HG03135 (cell line): ENCODE measurements at regions not wholly inside any gene's neighbourhood (a gene's known extent, or its start where the extent isn't known, plus 50 kb on each side); places are given as distances from the start of the nearest gene placed in this dataset.

Experiments used
- ATAC-seq: cut with Tn5 transposase; IDR thresholded peaks from one replicate; pipeline ENCODE4 v1.9.1; 2021; ENCODE audit warnings: mild to moderate bottlenecking, moderate library complexity; ENCODE audit not compliant: unreplicated experiment

GRCh38 chr7:69457595-69458504 lies 140.4 kb upstream of the AUTS2 start:
- no peak for ATAC-seq

GRCh38 chr7:69464035-69464434 lies 134.2 kb upstream of the AUTS2 start:
- no peak for ATAC-seq

- ATAC-seq = no peak
Measured at GRCh38 chr7:69465262-69465661, 133.0 kb upstream of the AUTS2 start.

- ATAC-seq = no peak
Measured at GRCh38 chr7:69467826-69468225, 130.4 kb upstream of the AUTS2 start.

GRCh38 chr7:69476416-69476815 lies 121.9 kb upstream of the AUTS2 start:
- no peak for ATAC-seq

GRCh38 chr7:69482676-69483075 lies 115.6 kb upstream of the AUTS2 start:
- no peak for ATAC-seq

- ATAC-seq = no peak
Measured at GRCh38 chr7:69489533-69489932, 108.7 kb upstream of the AUTS2 start.

- ATAC-seq = no peak
Measured at GRCh38 chr7:69498671-69499070, 99.6 kb upstream of the AUTS2 start.

- ATAC-seq = no peak
Measured at GRCh38 chr7:69502358-69502757, 95.9 kb upstream of the AUTS2 start.

- ATAC-seq = no peak
Measured at GRCh38 chr7:69504733-69505420, 93.4 kb upstream of the AUTS2 start.

- ATAC-seq = no peak
Measured at GRCh38 chr7:69508736-69509135, 89.5 kb upstream of the AUTS2 start.

GRCh38 chr7:69510114-69510513 lies 88.2 kb upstream of the AUTS2 start:
- no peak for ATAC-seq

- ATAC-seq = no peak
Measured at GRCh38 chr7:69515495-69516212, 82.6 kb upstream of the AUTS2 start.

GRCh38 chr7:69516238-69516820 lies 81.9 kb upstream of the AUTS2 start:
- ATAC-seq = no peak

- no peak for ATAC-seq
Measured at GRCh38 chr7:69517985-69518704, 80.1 kb upstream of the AUTS2 start.

GRCh38 chr7:69518705-69519077 lies 79.6 kb upstream of the AUTS2 start:
- no peak for ATAC-seq

- no peak for ATAC-seq
Measured at GRCh38 chr7:69526570-69526969, 71.7 kb upstream of the AUTS2 start.

GRCh38 chr7:69527706-69528105 lies 70.6 kb upstream of the AUTS2 start:
- no peak for ATAC-seq

GRCh38 chr7:69531050-69531449 lies 67.2 kb upstream of the AUTS2 start:
- no peak for ATAC-seq

GRCh38 chr7:69534461-69535041 lies 63.7 kb upstream of the AUTS2 start:
- ATAC-seq = no peak
